Transverse colon (tissue), 4 donors: ENCODE measurements at regions not wholly inside any gene's neighbourhood (a gene's known extent, or its start where the extent isn't known, plus 50 kb on each side); places are given as distances from the start of the nearest gene placed in this dataset.

Experiments
- DNase-seq: peaks from one replicate; pipeline ENCODE4 v3.0.0-alpha.2; 2019
- H3K27ac ChIP-seq, 4 donors: fragments of 200-600 bp; sonication (generic); 2 replicates each; pipeline ENCODE4 v1.5.1; 2016 to 2018; ENCODE audit warnings: inconsistent platforms in 4 of 4
- H3K27me3 ChIP-seq: fragments of 200-600 bp; sonication (generic); 2 replicates; pipeline ENCODE4 v1.5.1; 2017; ENCODE audit warnings: inconsistent platforms
- H3K36me3 ChIP-seq, 4 donors: fragments of 200-600 bp; sonication (generic); 2 replicates each; pipeline ENCODE4 v1.5.1; 2017 to 2019; ENCODE audit warnings: inconsistent platforms in 4 of 4
- H3K4me1 ChIP-seq, 4 donors: fragments of 200-600 bp; sonication (generic); 2 replicates each; pipeline ENCODE4 v1.5.1; 2017 to 2020; ENCODE audit warnings: inconsistent platforms in 4 of 4
- H3K4me3 ChIP-seq, 4 donors: fragments of 200-600 bp; sonication (generic); 1 replicate in 1 of 4; 2 replicates in 3 of 4; pipeline versions ENCODE4 v1.5.1 to v1.6.1; 2017 to 2019; ENCODE audit warnings: inconsistent platforms in 4 of 4
- H3K9me3 ChIP-seq, 2 donors: fragments of 200-600 bp; sonication (generic); 2 replicates each; pipeline ENCODE4 v1.5.1; 2017 to 2019; ENCODE audit warnings: inconsistent platforms in 2 of 2
- CTCF ChIP-seq, 5 experiments: fragments of 200-600 bp in 3 of 5; fragments of 450-650 bp in 2 of 5; sonication (generic) in 3 of 5; IDR thresholded peaks; 1 replicate in 2 of 5; 2 replicates in 3 of 5; pipeline ENCODE4 v1.5.1; 2016 to 2017; ENCODE audit warnings: antibody characterized with exemption in 5 of 5, inconsistent platforms in 3 of 5, mild to moderate bottlenecking in 2 of 5, moderate library complexity in 1 of 5
- EP300 ChIP-seq: sonication (generic); formaldehyde crosslinking; IDR thresholded peaks from one replicate; pipeline ENCODE4 v1.6.1; 2017; ENCODE audit warnings: antibody characterized with exemption, low read depth
- POLR2A ChIP-seq: fragments of 450-650 bp; IDR thresholded peaks from one replicate; pipeline ENCODE4 v1.6.1; 2016; ENCODE audit warnings: antibody characterized with exemption, mild to moderate bottlenecking, moderate library complexity
- POLR2AphosphoS5 ChIP-seq, 3 donors: sonication (generic); formaldehyde crosslinking; IDR thresholded peaks; one replicate each; pipeline ENCODE4 v1.6.1; 2016; ENCODE audit warnings: antibody characterized with exemption in 3 of 3
- WGBS, 2 donors: methylation state at CpG; one replicate each; pipeline ENCODE4 v1.1.5; 2018; ENCODE audit warnings: low coverage in 1 of 2; 5-methylcytosine and 5-hydroxymethylcytosine counted together
- in situ Hi-C, 4 donors: fragments of 200-750 bp; cut with MboI; loops; one replicate each; pipeline versions ENCODE4 v1.15.0 to v1.15.1; 2017; ENCODE audit warnings: low sequenced_read_pairs in 3 of 4, low pct_ligation_motif_present in 1 of 4, low pct_unique_long_range_greater_than_20kb in 1 of 4
- intact Hi-C: fragments of 100-400 bp; cut with DNase I; formaldehyde crosslinking; loops from one replicate; pipeline ENCODE4 v1.15.1; 2023; ENCODE audit warnings: low total_unique reads

- 17 to 22% methylated on average over 1 of the region's 1 CpG for WGBS, 2 donors
- intact Hi-C loops (loop anchor here (5.0 kb wide), 1 partner anchor 1378 kb away; no protein-coding TSS in a partner anchor), in situ Hi-C loops (no loop called here)
- TF ChIP-seq POLR2AphosphoS5 (IDR thresholded peaks at IDR 0.05) (no peak), EP300 (no peak), CTCF (IDR thresholded peaks at IDR 0.05) (no peak), POLR2A (no peak)
- Histone ChIP-seq H3K9me3 (no peaks in the 10 kb centered on the region), H3K4me3 (no peak overlapping the region), H3K27me3 (no peaks in the 10 kb centered on the region), H3K36me3 (no peaks in the 10 kb centered on the region), H3K4me1 (no peaks in the 10 kb centered on the region), H3K27ac (no peak overlapping the region)
- no peak for DNase-seq
Measured at GRCh38 chr11:30729187-30729713, 143.1 kb upstream of the MPPED2 start.

- H3K4me3 ChIP-seq = no peak overlapping the region
- TF ChIP-seq POLR2AphosphoS5 (IDR thresholded peaks at IDR 0.05) = no peak
- TF ChIP-seq EP300 = no peak
- TF ChIP-seq CTCF (IDR thresholded peaks at IDR 0.05) = no peak
- no peak for TF ChIP-seq POLR2A
- no peaks in the 10 kb centered on the region for H3K36me3 ChIP-seq
- no peak for DNase-seq
- in situ Hi-C loops = no loop called here
- H3K27ac ChIP-seq = no peak overlapping the region
- no peaks in the 10 kb centered on the region for H3K27me3 ChIP-seq
- H3K9me3 ChIP-seq = no peaks in the 10 kb centered on the region
- intact Hi-C loops = loop anchor here (5.0 kb wide), 1 partner anchor 1382 kb away; no protein-coding TSS in a partner anchor
- WGBS, 2 donors = 50 to 70% methylated on average over 1 to 2 of the region's 2 CpGs
- H3K4me1 ChIP-seq = no peaks in the 10 kb centered on the region
Measured at GRCh38 chr11:30725645-30726195, 139.6 kb upstream of the MPPED2 start.

GRCh38 chr11:30724274-30724673 lies 138.1 kb upstream of the MPPED2 start:
- in situ Hi-C loops (no loop called here), intact Hi-C loops (no loop called here)

GRCh38 chr11:30719371-30719770 lies 133.2 kb upstream of the MPPED2 start:
- no peak overlapping the region for H3K4me3 ChIP-seq
- no peaks in the 10 kb centered on the region for H3K36me3 ChIP-seq
- H3K9me3 ChIP-seq = no peaks in the 10 kb centered on the region
- H3K4me1 ChIP-seq = no peaks in the 10 kb centered on the region
- H3K27me3 ChIP-seq = no peaks in the 10 kb centered on the region
- 72 to 80% methylated on average over 4 of the region's 4 CpGs for WGBS, 2 donors
- TF ChIP-seq POLR2AphosphoS5 (IDR thresholded peaks at IDR 0.05) (no peak), CTCF (IDR thresholded peaks at IDR 0.05) (no peak), EP300 (no peak), POLR2A (no peak)
- DNase-seq = no peak
- H3K27ac ChIP-seq = no peak overlapping the region
- in situ Hi-C loops = no loop called here
- intact Hi-C loops = no loop called here

More at GRCh38 chr11:30724274-30724673, 138.1 kb upstream of the MPPED2 start:
- Histone ChIP-seq H3K9me3 (no peaks in the 10 kb centered on the region), H3K4me1 (no peaks in the 10 kb centered on the region), H3K27ac (no peak overlapping the region), H3K4me3 (no peak overlapping the region), H3K36me3 (no peaks in the 10 kb centered on the region), H3K27me3 (no peaks in the 10 kb centered on the region)
- TF ChIP-seq CTCF (IDR thresholded peaks at IDR 0.05) (no peak), EP300 (no peak)
- no peak for DNase-seq
